Fibroblast of skin of abdomen (primary cell): ENCODE measurements at regions not wholly inside any gene's neighbourhood (a gene's known extent, or its start where the extent isn't known, plus 50 kb on each side); places are given as distances from the start of the nearest gene placed in this dataset.

Experiments
- DNase-seq: peaks from one replicate; pipeline ENCODE4 v3.0.0-alpha.2; 2013

- no peak for DNase-seq
Measured at GRCh38 chr6:16078064-16078463, 50.8 kb upstream of the MYLIP start.

- DNase-seq, result no peak
Measured at GRCh38 chr6:16069671-16070070, 59.2 kb upstream of the MYLIP start.

GRCh38 chr6:16069222-16069621, 59.7 kb upstream of the MYLIP start:
- DNase-seq, result no peak

GRCh38 chr6:16067568-16067967, 61.3 kb upstream of the MYLIP start:
- DNase-seq, result no peak

GRCh38 chr6:16064671-16065072, 64.2 kb upstream of the MYLIP start:
- no peak for DNase-seq

- DNase-seq, result no peak
Measured at GRCh38 chr6:16063580-16063979, 65.3 kb upstream of the MYLIP start.

GRCh38 chr6:16061818-16062217, 67.1 kb upstream of the MYLIP start:
- DNase-seq, result peak; percentile 42

- DNase-seq, result no peak
Measured at GRCh38 chr6:16060039-16060438, 68.8 kb upstream of the MYLIP start.

- no peak for DNase-seq
Measured at GRCh38 chr6:16059496-16059895, 69.4 kb upstream of the MYLIP start.

GRCh38 chr6:16058929-16059345, 69.9 kb upstream of the MYLIP start:
- DNase-seq, result no peak

- no peak for DNase-seq
Measured at GRCh38 chr6:16058201-16058928, 70.5 kb upstream of the MYLIP start.

- no peak for DNase-seq
Measured at GRCh38 chr6:16057446-16057845, 71.4 kb upstream of the MYLIP start.

GRCh38 chr6:16056263-16056870, 72.5 kb upstream of the MYLIP start:
- peak; percentile 20 for DNase-seq

- no peak for DNase-seq
Measured at GRCh38 chr6:16055852-16056251, 73.0 kb upstream of the MYLIP start.

GRCh38 chr6:16049168-16049567, 79.7 kb upstream of the MYLIP start:
- peak; percentile 59 for DNase-seq

GRCh38 chr6:16048221-16048620, 80.7 kb upstream of the MYLIP start:
- DNase-seq, result no peak

GRCh38 chr6:16047435-16047990, 81.4 kb upstream of the MYLIP start:
- no peak for DNase-seq

- peak; percentile 32 for DNase-seq
Measured at GRCh38 chr6:16045238-16045637, 83.6 kb upstream of the MYLIP start.

- no peak for DNase-seq
Measured at GRCh38 chr6:16044211-16044643, 84.7 kb upstream of the MYLIP start.

- DNase-seq, result no peak
Measured at GRCh38 chr6:16043171-16044135, 85.4 kb upstream of the MYLIP start.

GRCh38 chr6:16042751-16043150, 86.1 kb upstream of the MYLIP start:
- no peak for DNase-seq

- no peak for DNase-seq
Measured at GRCh38 chr6:16041327-16041726, 87.6 kb upstream of the MYLIP start.

- DNase-seq, result no peak
Measured at GRCh38 chr6:16040628-16040974, 88.3 kb upstream of the MYLIP start.
